OCI-LY7 (cell line): ENCODE measurements at regions not wholly inside any gene's neighbourhood (a gene's known extent, or its start where the extent isn't known, plus 50 kb on each side); places are given as distances from the start of the nearest gene placed in this dataset.

Experiments
- BruUV-seq: library from RNA; stranded (reverse); fragments of 400-500 nt; replicated peaks from 2 replicates; lab custom pipeline; 2021; lab: Mats Ljungman, UMichigan
- CTCF ChIA-PET: fragments of 300-600 bp; sonication (Branson Sonifier 250); formaldehyde crosslinking; loops from one replicate; lab custom pipeline; 2022; ENCODE audit warnings: antibody characterized with exemption; ENCODE audit not compliant: unreplicated experiment; lab: Charles Lee
- POLR2A ChIA-PET: fragments of 300-600 bp; sonication (Branson Sonifier 250); formaldehyde crosslinking; loops from one replicate; lab custom pipeline; 2022; ENCODE audit warnings: antibody characterized with exemption; lab: Charles Lee
- DNase-seq: peaks from one replicate; pipeline ENCODE4 v3.0.0-alpha.2; 2015; ENCODE audit warnings: low spot score
- H2AFZ ChIP-seq: fragments of 200-600 bp; sonication (generic), shearing (Covaris generic); 2 replicates; pipeline ENCODE4 v1.6.1; 2014; ENCODE audit warnings: mild to moderate bottlenecking, antibody characterized with exemption, low read length, moderate library complexity
- H3K27ac ChIP-seq: fragments of 200-600 bp; sonication (generic); 2 replicates; pipeline ENCODE4 v1.5.1; 2014; ENCODE audit warnings: mixed run types, low read depth, mild to moderate bottlenecking, moderate library complexity, low read length, inconsistent platforms; ENCODE audit not compliant: poor library complexity, severe bottlenecking
- H3K36me3 ChIP-seq: fragments of 200-600 bp; sonication (generic); 2 replicates; pipeline ENCODE4 v1.6.1; 2014; ENCODE audit warnings: mild to moderate bottlenecking, antibody characterized with exemption, low read length, moderate library complexity, mixed read lengths; ENCODE audit not compliant: insufficient read depth
- H3K4me1 ChIP-seq: fragments of 200-600 bp; sonication (generic); 2 replicates; pipeline ENCODE4 v1.5.1; 2014; ENCODE audit warnings: mild to moderate bottlenecking, low read length; ENCODE audit not compliant: insufficient read depth, poor library complexity, severe bottlenecking
- H3K4me2 ChIP-seq: fragments of 200-600 bp; sonication (generic); 2 replicates; pipeline ENCODE4 v1.6.1; 2014; ENCODE audit warnings: mild to moderate bottlenecking, low read length
- H3K4me3 ChIP-seq: fragments of 200-600 bp; sonication (generic); 2 replicates; pipeline ENCODE4 v1.5.1; 2014; ENCODE audit warnings: mild to moderate bottlenecking, low read depth, low read length; ENCODE audit not compliant: poor library complexity, severe bottlenecking
- H3K79me2 ChIP-seq: fragments of 200-600 bp; sonication (generic); 2 replicates; pipeline ENCODE4 v1.6.1; 2016; ENCODE audit warnings: low read depth, mild to moderate bottlenecking, low read length, moderate library complexity, mixed read lengths; ENCODE audit not compliant: insufficient read depth
- H3K9me2 ChIP-seq: fragments of 200-600 bp; sonication (generic); 2 replicates; pipeline ENCODE4 v1.6.1; 2016; ENCODE audit warnings: mild to moderate bottlenecking, low read length, mixed read lengths; ENCODE audit not compliant: insufficient read depth
- H3K9me3 ChIP-seq: fragments of 200-600 bp; sonication (generic); 2 replicates; pipeline ENCODE4 v1.6.1; 2014; ENCODE audit warnings: mild to moderate bottlenecking, mixed run types, low read length, mixed read lengths
- H4K20me1 ChIP-seq: fragments of 200-600 bp; sonication (generic); 2 replicates; pipeline ENCODE4 v1.6.1; 2014; ENCODE audit warnings: mild to moderate bottlenecking, antibody characterized with exemption, low read length, moderate library complexity, mixed read lengths; ENCODE audit not compliant: insufficient read depth
- EZH2phosphoT487 ChIP-seq: fragments of 200-600 bp; sonication (generic); IDR thresholded peaks from 2 replicates; pipeline ENCODE4 v1.6.1; 2018; ENCODE audit warnings: low read depth, borderline replicate concordance, mild to moderate bottlenecking, mixed run types, antibody characterized with exemption, low read length, moderate library complexity, mixed read lengths
- intact Hi-C: fragments of 100-400 bp; cut with micrococcal nuclease; formaldehyde crosslinking; loops from one replicate; pipeline ENCODE4 v1.10.0; 2022; ENCODE audit not compliant: unreplicated experiment
- TF ChIP-seq, protein P1 (sequence below): fragments of 200-600 bp; sonication (generic); conservative IDR thresholded peaks from 2 replicates; pipeline ENCODE4 v1.5.1; 2014; ENCODE audit warnings: mild to moderate bottlenecking, antibody characterized with exemption, low read length, moderate library complexity, mixed read lengths

DNA sequence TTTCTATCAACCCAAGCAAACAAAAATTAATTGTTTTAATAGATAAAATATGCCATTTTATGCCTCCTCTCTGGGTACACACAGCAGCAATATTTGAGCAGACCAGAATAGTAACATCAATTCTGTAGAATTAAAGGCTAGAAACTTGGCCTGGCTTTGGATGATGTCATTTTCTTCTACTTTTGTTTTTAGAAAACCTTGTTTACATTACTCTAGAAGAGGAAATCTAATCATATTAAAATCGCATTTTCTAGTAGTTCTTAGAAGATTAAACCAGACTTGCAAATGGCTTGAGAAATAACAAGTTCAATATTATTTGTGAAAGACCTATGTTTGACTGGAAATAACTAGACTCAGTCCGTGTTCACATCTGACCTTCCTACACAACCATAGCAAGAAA lies 102.3 kb upstream of the RFX8 start:
- no peak overlapping the region for H3K4me2 ChIP-seq
- TF ChIP-seq, protein P1, sequence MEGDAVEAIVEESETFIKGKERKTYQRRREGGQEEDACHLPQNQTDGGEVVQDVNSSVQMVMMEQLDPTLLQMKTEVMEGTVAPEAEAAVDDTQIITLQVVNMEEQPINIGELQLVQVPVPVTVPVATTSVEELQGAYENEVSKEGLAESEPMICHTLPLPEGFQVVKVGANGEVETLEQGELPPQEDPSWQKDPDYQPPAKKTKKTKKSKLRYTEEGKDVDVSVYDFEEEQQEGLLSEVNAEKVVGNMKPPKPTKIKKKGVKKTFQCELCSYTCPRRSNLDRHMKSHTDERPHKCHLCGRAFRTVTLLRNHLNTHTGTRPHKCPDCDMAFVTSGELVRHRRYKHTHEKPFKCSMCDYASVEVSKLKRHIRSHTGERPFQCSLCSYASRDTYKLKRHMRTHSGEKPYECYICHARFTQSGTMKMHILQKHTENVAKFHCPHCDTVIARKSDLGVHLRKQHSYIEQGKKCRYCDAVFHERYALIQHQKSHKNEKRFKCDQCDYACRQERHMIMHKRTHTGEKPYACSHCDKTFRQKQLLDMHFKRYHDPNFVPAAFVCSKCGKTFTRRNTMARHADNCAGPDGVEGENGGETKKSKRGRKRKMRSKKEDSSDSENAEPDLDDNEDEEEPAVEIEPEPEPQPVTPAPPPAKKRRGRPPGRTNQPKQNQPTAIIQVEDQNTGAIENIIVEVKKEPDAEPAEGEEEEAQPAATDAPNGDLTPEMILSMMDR: no peak
- no peak for TF ChIP-seq EZH2phosphoT487
- no peak for DNase-seq
- no peak overlapping the region for H3K27ac ChIP-seq
- no peaks in the 10 kb centered on the region for H3K4me1 ChIP-seq
- no peaks in the 10 kb centered on the region for H4K20me1 ChIP-seq
- H3K9me3 ChIP-seq: no peaks in the 10 kb centered on the region
- H3K4me3 ChIP-seq: no peak overlapping the region
- intact Hi-C loops: no loop called here
- no peaks in the 10 kb centered on the region for H3K9me2 ChIP-seq
- ChIA-PET POLR2A (no interaction called here), CTCF (no interaction called here)
- H3K79me2 ChIP-seq: no peaks in the 10 kb centered on the region
- no peak overlapping the region for H2AFZ ChIP-seq
- no TSS peak for BruUV-seq
- H3K36me3 ChIP-seq: no peaks in the 10 kb centered on the region

DNA sequence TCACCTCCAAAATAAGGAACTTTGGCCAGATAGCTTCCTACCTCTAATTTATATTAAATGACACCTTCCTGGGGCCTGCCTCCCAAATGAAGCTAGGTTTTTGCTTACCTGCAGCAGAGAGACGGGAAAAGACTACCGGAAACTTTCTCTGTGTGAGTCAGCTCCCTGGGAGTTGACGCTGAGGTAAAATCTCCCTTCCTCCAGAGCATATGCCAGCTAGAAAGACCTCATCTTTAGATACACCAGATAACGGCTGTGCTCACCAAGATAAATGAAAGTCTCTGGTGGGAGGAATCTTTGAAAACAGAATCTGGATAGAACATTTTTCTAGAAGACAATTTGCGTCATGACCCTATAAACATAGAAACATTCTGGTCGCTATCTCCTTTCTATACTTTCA lies 99.7 kb upstream of the RFX8 start:
- H3K27ac ChIP-seq: no peak overlapping the region
- no peak for DNase-seq
- TF ChIP-seq, protein P1: no peak
- no peak for TF ChIP-seq EZH2phosphoT487
- H3K9me2 ChIP-seq: no peaks in the 10 kb centered on the region
- H4K20me1 ChIP-seq: no peaks in the 10 kb centered on the region
- H3K79me2 ChIP-seq: no peaks in the 10 kb centered on the region
- POLR2A ChIA-PET: no interaction called here
- CTCF ChIA-PET: no interaction called here
- H3K36me3 ChIP-seq: no peaks in the 10 kb centered on the region
- no TSS peak for BruUV-seq
- H3K9me3 ChIP-seq: no peaks in the 10 kb centered on the region
- no peak overlapping the region for H2AFZ ChIP-seq
- no peak overlapping the region for H3K4me2 ChIP-seq
- intact Hi-C loops: no loop called here
- H3K4me1 ChIP-seq: no peaks in the 10 kb centered on the region
- H3K4me3 ChIP-seq: no peak overlapping the region

DNA sequence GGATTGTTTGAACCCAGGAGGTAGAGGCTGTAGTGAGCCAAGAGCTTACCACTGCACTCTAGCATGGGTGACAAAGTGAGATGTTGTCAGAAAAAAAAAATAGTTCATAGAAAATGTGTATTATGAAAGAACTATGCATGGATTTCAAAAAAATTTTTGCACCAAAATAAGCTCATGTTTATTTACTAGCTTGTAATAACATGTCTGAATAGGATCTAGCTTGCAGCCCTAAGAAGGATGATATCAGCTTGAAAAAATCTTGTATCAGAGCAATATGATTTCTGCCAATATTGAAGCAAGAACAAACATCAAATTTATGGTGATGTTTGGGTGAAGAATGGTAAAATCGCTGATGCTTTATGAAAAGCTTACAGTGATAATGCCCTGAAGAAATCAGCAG lies 97.0 kb upstream of the RFX8 start:
- Histone ChIP-seq H3K27ac (no peak overlapping the region), H3K4me2 (no peak overlapping the region), H3K9me3 (no peaks in the 10 kb centered on the region), H2AFZ (no peak overlapping the region), H4K20me1 (no peaks in the 10 kb centered on the region), H3K4me3 (no peak overlapping the region), H3K4me1 (no peaks in the 10 kb centered on the region), H3K36me3 (no peaks in the 10 kb centered on the region), H3K79me2 (no peaks in the 10 kb centered on the region), H3K9me2 (no peaks in the 10 kb centered on the region)
- DNase-seq: no peak
- CTCF ChIA-PET: no interaction called here
- intact Hi-C loops: no loop called here
- POLR2A ChIA-PET: no interaction called here
- no TSS peak for BruUV-seq
- no peak for TF ChIP-seq EZH2phosphoT487
- TF ChIP-seq, protein P1: no peak
